ENCODE measurements at regions not wholly inside any gene's neighbourhood (a gene's known extent, or its start where the extent isn't known, plus 50 kb on each side); places are given as distances from the start of the nearest gene placed in this dataset.
A peak's percentile ranks its signal among the peaks of the same experiment; 100 is the strongest.

GRCh38 chr10:10552948-10553347 is 464.7 kb upstream of the CELF2 start:
- Histone ChIP-seq H3K36me3 (no peaks in the 10 kb centered on the region), H4K20me1 (ENCODE audit: low read depth) (no peaks in the 10 kb centered on the region), H3K79me2 (ENCODE audit: low read depth) (no peaks in the 10 kb centered on the region), H3K9ac (no peak overlapping the region), H2AFZ (replicated peaks) (no peak overlapping the region), H3F3A (ENCODE audit: low read depth) (peaks cover 5% of the 10 kb centered on the region), H3K4me3 (no peak overlapping the region), H3K27me3 (no peaks in the 10 kb centered on the region), H3K4me2 (peak overlapping the region; percentile 45), H3K9me3 (ENCODE audit: low read depth) (no peaks in the 10 kb centered on the region), H3K4me1 (peaks cover 25% of the 10 kb centered on the region), H3K27ac (no peak overlapping the region)
- no peaks in the 10 kb centered on the region for H3K9me3 Mint-ChIP-seq
- peak overlapping the region; percentile 43 for H3K27ac Mint-ChIP-seq
- peaks cover 2% of the 10 kb centered on the region for H3K27me3 Mint-ChIP-seq (ENCODE audit: insufficient read depth, low read depth)
- H3K4me3 Mint-ChIP-seq = no peak overlapping the region
- DNase-seq (ENCODE audit: low spot score) = no peak
- TF ChIP-seq EZH2phosphoT487 (IDR thresholded peaks at IDR 0.05) (no peak), CTCF (IDR thresholded peaks at IDR 0.05) (no peak), EZH2 (IDR thresholded peaks at IDR 0.05) (no peak)
- H3K36me3 Mint-ChIP-seq = no peaks in the 10 kb centered on the region
- peaks cover 26% of the 10 kb centered on the region for H3K4me1 Mint-ChIP-seq

- no peaks in the 10 kb centered on the region for H3K27me3 ChIP-seq
- H3K9me3 ChIP-seq (ENCODE audit: low read depth) = no peaks in the 10 kb centered on the region
- Mint-ChIP-seq H3K4me1 (peaks cover 37% of the 10 kb centered on the region), H3K36me3 (peaks cover 5% of the 10 kb centered on the region), H3K27ac (peak overlapping the region; percentile 92), H3K4me3 (peak overlapping the region; percentile 21), H3K9me3 (peaks cover 12% of the 10 kb centered on the region), H3K27me3 (ENCODE audit: insufficient read depth, low read depth) (peaks cover 9% of the 10 kb centered on the region)
- H4K20me1 ChIP-seq (ENCODE audit: low read depth) = no peaks in the 10 kb centered on the region
- H3K36me3 ChIP-seq = no peaks in the 10 kb centered on the region
- H3K9ac ChIP-seq = no peak overlapping the region
- no peak overlapping the region for H3K4me3 ChIP-seq
- no peaks in the 10 kb centered on the region for H3K79me2 ChIP-seq (ENCODE audit: low read depth)
- H3F3A ChIP-seq (ENCODE audit: low read depth) = no peaks in the 10 kb centered on the region
- H3K4me2 ChIP-seq = peak overlapping the region; percentile 28
- no peak overlapping the region for H3K27ac ChIP-seq
- no peak overlapping the region for H2AFZ ChIP-seq (replicated peaks)
- peaks cover 8% of the 10 kb centered on the region for H3K4me1 ChIP-seq
- TF ChIP-seq CTCF (IDR thresholded peaks at IDR 0.05) (no peak), EZH2 (IDR thresholded peaks at IDR 0.05) (no peak), EZH2phosphoT487 (IDR thresholded peaks at IDR 0.05) (no peak)
- peak; percentile 70 for DNase-seq (ENCODE audit: low spot score)
Measured at GRCh38 chr10:10564081-10564794, 453.4 kb upstream of the CELF2 start.

- TF ChIP-seq EZH2 (IDR thresholded peaks at IDR 0.05) = no peak
- no peak for TF ChIP-seq EZH2phosphoT487 (IDR thresholded peaks at IDR 0.05)
- TF ChIP-seq CTCF (IDR thresholded peaks at IDR 0.05) = no peak
- no peak for DNase-seq (ENCODE audit: low spot score)
- H4K20me1 ChIP-seq (ENCODE audit: low read depth) = no peaks in the 10 kb centered on the region
- Mint-ChIP-seq H3K4me3 (no peak overlapping the region), H3K36me3 (no peaks in the 10 kb centered on the region), H3K27me3 (ENCODE audit: insufficient read depth, low read depth) (no peaks in the 10 kb centered on the region), H3K4me1 (peaks cover 5% of the 10 kb centered on the region), H3K27ac (no peak overlapping the region), H3K9me3 (peaks cover 3% of the 10 kb centered on the region)
- H3K9me3 ChIP-seq (ENCODE audit: low read depth) = no peaks in the 10 kb centered on the region
- H3K9ac ChIP-seq = no peak overlapping the region
- no peaks in the 10 kb centered on the region for H3K79me2 ChIP-seq (ENCODE audit: low read depth)
- H3K4me3 ChIP-seq = no peak overlapping the region
- no peak overlapping the region for H3K27ac ChIP-seq
- no peaks in the 10 kb centered on the region for H3K36me3 ChIP-seq
- H3F3A ChIP-seq (ENCODE audit: low read depth) = no peaks in the 10 kb centered on the region
- H2AFZ ChIP-seq (replicated peaks) = peak overlapping the region; percentile 83
- no peaks in the 10 kb centered on the region for H3K4me1 ChIP-seq
- H3K27me3 ChIP-seq = no peaks in the 10 kb centered on the region
- no peak overlapping the region for H3K4me2 ChIP-seq
Measured at GRCh38 chr10:10576937-10577336, 440.7 kb upstream of the CELF2 start.

Measured in neural progenitor cell (in vitro differentiated cells).